ENCODE measurements at regions not wholly inside any gene's neighbourhood (a gene's known extent, or its start where the extent isn't known, plus 50 kb on each side); places are given as distances from the start of the nearest gene placed in this dataset.

DNA sequence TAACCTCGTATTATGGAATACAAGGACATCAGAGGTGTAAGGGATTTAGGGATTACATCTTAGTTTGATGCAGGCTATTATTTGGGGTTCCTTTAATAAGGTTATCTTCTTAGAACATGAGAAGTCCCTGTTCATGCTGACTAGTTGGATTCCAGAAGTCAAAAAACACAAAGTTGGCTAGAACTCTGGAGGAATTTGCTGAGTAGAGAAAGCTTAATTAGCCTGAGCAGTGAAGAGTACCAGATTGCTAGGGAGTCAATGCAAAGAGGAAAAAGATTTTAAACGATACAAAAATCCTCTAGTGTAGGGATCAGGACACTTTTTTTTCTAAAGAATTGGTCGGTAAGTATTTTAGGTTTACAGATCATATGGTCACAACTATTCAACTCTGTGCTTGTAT is 1872.5 kb upstream of the C9orf72 start (continued):
- no peak for TF ChIP-seq CUX1 (IDR thresholded peaks at IDR 0.05; ENCODE audit: insufficient replicate concordance, low read depth, low read length)
- no peak for TF ChIP-seq ZNF622 (IDR thresholded peaks at IDR 0.05)

GRCh38 chr9:29449306-29449705 is 1876.0 kb upstream of the C9orf72 start:
- RAD21 ChIA-PET (ENCODE audit: unreplicated experiment): no interaction called here
- in situ Hi-C loops (cut with MboI) (no loop called here), intact Hi-C loops (cut with micrococcal nuclease; ENCODE audit: unreplicated experiment) (no loop called here)
- ATAC-seq: no peak
- Histone ChIP-seq H3K9ac (ENCODE audit: control insufficient read depth, insufficient read depth, low read length) (no peak overlapping the region), H3K79me2 (ENCODE audit: control insufficient read depth, insufficient read depth, low read length) (no peaks in the 10 kb centered on the region), H3K36me3 (ENCODE audit: control insufficient read depth in 2 of 2, insufficient read depth in 2 of 2, low read length in 1 of 2) (no peaks in the 10 kb centered on the region), H3K4me1 (ENCODE audit: control insufficient read depth, insufficient read depth, low read length) (no peaks in the 10 kb centered on the region), H3K27ac (ENCODE audit: control insufficient read depth, insufficient read depth) (no peak overlapping the region), H3K27me3 (replicated peaks in 1 of 2; ENCODE audit: control insufficient read depth in 2 of 2, insufficient read depth in 2 of 2, low read length in 1 of 2) (no peaks in the 10 kb centered on the region), H2AFZ (ENCODE audit: control insufficient read depth, low read depth, low read length) (no peak overlapping the region), H3K4me3 (no peak overlapping the region), H4K20me1 (ENCODE audit: control insufficient read depth, insufficient read depth) (no peaks in the 10 kb centered on the region), H3K4me2 (ENCODE audit: control insufficient read depth, insufficient read depth) (no peak overlapping the region), H3K9me3 (replicated peaks; ENCODE audit: control insufficient read depth, insufficient read depth, low read length) (no peaks in the 10 kb centered on the region)
- FAIRE-seq: no peak
- no peak for DNase-seq (ENCODE audit: low read depth, low spot score)
- no TSS peak for BruUV-seq (replicated peaks)
- CTCF ChIA-PET: no interaction called here
- SMC1A ChIA-PET (ENCODE audit: uncharacterized antibody, unreplicated experiment): no interaction called here
- POLR2A ChIA-PET: no interaction called here
- no peak for TF ChIP-seq MTA3 (IDR thresholded peaks at IDR 0.05; ENCODE audit: borderline replicate concordance, low read length)
- no peak for TF ChIP-seq MEF2B (IDR thresholded peaks at IDR 0.05; ENCODE audit: partially characterized antibody, poor library complexity, severe bottlenecking)
- TF ChIP-seq CREB1 (IDR thresholded peaks at IDR 0.05; ENCODE audit: low read depth): no peak
- no peak for TF ChIP-seq ZNF24 (IDR thresholded peaks at IDR 0.05)
- no peak for TF ChIP-seq KLF5 (IDR thresholded peaks at IDR 0.05; ENCODE audit: partially characterized antibody)
- TF ChIP-seq NBN (IDR thresholded peaks at IDR 0.05): no peak
- no peak for TF ChIP-seq CUX1 (IDR thresholded peaks at IDR 0.05; ENCODE audit: insufficient replicate concordance, low read depth, low read length)
- TF ChIP-seq STAT1 (conservative IDR thresholded peaks at IDR 0.05): no peak
- TF ChIP-seq PAX5 (IDR thresholded peaks at IDR 0.05; ENCODE audit: borderline replicate concordance, low read depth, low read length): no peak
- no peak for TF ChIP-seq MYB (IDR thresholded peaks at IDR 0.05; ENCODE audit: borderline replicate concordance, low read depth, low read length)
- no peak for TF ChIP-seq ZSCAN29 (IDR thresholded peaks at IDR 0.05)
- TF ChIP-seq RB1 (IDR thresholded peaks at IDR 0.05; ENCODE audit: borderline replicate concordance): no peak
- TF ChIP-seq EED (IDR thresholded peaks at IDR 0.05; ENCODE audit: low read depth): no peak
- no peak for TF ChIP-seq CREM (IDR thresholded peaks at IDR 0.05; ENCODE audit: low read depth)
